GM12873 (cell line): ENCODE measurements at regions not wholly inside any gene's neighbourhood (a gene's known extent, or its start where the extent isn't known, plus 50 kb on each side); places are given as distances from the start of the nearest gene placed in this dataset.

ENCODE experiments used
- CTCF ChIP-seq: IDR thresholded peaks from 2 replicates; pipeline ENCODE4 v1.5.1; 2012; ENCODE audit warnings: low read depth, mild to moderate bottlenecking, moderate library complexity, low read length, control low read depth; ENCODE audit not compliant: insufficient read depth; ENCODE audit errors: missing control alignments

- TF ChIP-seq CTCF = no peak
Observed at GRCh38 chr18:46412916-46413315, 244.1 kb downstream of the LOXHD1 start.

- no peak for TF ChIP-seq CTCF
Observed at GRCh38 chr18:46413684-46414083, 243.3 kb downstream of the LOXHD1 start.

GRCh38 chr18:46414863-46415262 lies 242.2 kb downstream of the LOXHD1 start:
- TF ChIP-seq CTCF = no peak

GRCh38 chr18:46415532-46416252 lies 241.3 kb downstream of the LOXHD1 start:
- TF ChIP-seq CTCF = no peak

GRCh38 chr18:46416706-46417638 lies 240.0 kb downstream of the LOXHD1 start:
- no peak for TF ChIP-seq CTCF

GRCh38 chr18:46418663-46419260 lies 238.3 kb downstream of the LOXHD1 start:
- TF ChIP-seq CTCF = no peak
